GM23338 (cell line): ENCODE measurements at regions not wholly inside any gene's neighbourhood (a gene's known extent, or its start where the extent isn't known, plus 50 kb on each side); places are given as distances from the start of the nearest gene placed in this dataset.

ENCODE experiments used
- ATAC-seq: fragments of 200-7000 bp; cut with Tn5 transposase; 3 replicates; pipeline ENCODE4 v1.9.1; 2020
- DNase-seq: peaks from one replicate; pipeline ENCODE4 v3.0.0-alpha.2; 2015; ENCODE audit warnings: low spot score
- H2AFZ ChIP-seq: fragments of 200-600 bp; sonication (generic); 2 replicates; pipeline ENCODE4 v1.8.0; 2016; ENCODE audit warnings: antibody characterized with exemption, mild to moderate bottlenecking, moderate library complexity
- H3F3A ChIP-seq: fragments of 200-600 bp; sonication (generic); replicated peaks from 2 replicates; pipeline ENCODE4 v1.8.0; 2017; ENCODE audit warnings: antibody characterized with exemption, mixed run types, low read depth
- H3K27ac ChIP-seq: fragments of 200-600 bp; sonication (generic); 2 replicates; pipeline ENCODE4 v1.6.1; 2016; ENCODE audit warnings: low read depth
- H3K27me3 ChIP-seq: fragments of 200-600 bp; sonication (generic); 2 replicates; pipeline ENCODE4 v1.8.0; 2016; ENCODE audit warnings: mild to moderate bottlenecking, mixed run types, moderate library complexity; ENCODE audit not compliant: insufficient read depth
- H3K36me3 ChIP-seq: fragments of 200-600 bp; sonication (generic); 2 replicates; pipeline ENCODE4 v1.8.0; 2016; ENCODE audit warnings: mild to moderate bottlenecking; ENCODE audit not compliant: insufficient read depth
- H3K4me1 ChIP-seq: fragments of 200-600 bp; sonication (generic); 2 replicates; pipeline ENCODE4 v1.8.0; 2016; ENCODE audit warnings: mild to moderate bottlenecking, moderate library complexity; ENCODE audit not compliant: insufficient read depth
- H3K4me2 ChIP-seq: fragments of 200-600 bp; sonication (generic); 2 replicates; pipeline ENCODE4 v1.7.1; 2017; ENCODE audit warnings: mixed run types
- H3K4me3 ChIP-seq: fragments of 200-600 bp; sonication (generic); 2 replicates; pipeline ENCODE4 v1.6.1; 2016; ENCODE audit warnings: mixed run types
- H3K79me2 ChIP-seq: fragments of 200-600 bp; sonication (generic); replicated peaks from 2 replicates; pipeline ENCODE4 v1.8.0; 2017; ENCODE audit warnings: mild to moderate bottlenecking; ENCODE audit not compliant: insufficient read depth
- H3K9me2 ChIP-seq: fragments of 200-600 bp; sonication (generic); 2 replicates; pipeline ENCODE4 v1.8.0; 2017; ENCODE audit not compliant: insufficient read depth
- H4K20me1 ChIP-seq: fragments of 200-600 bp; sonication (generic); replicated peaks from 2 replicates; pipeline ENCODE4 v1.8.0; 2017; ENCODE audit warnings: mild to moderate bottlenecking; ENCODE audit not compliant: insufficient read depth
- H3K27ac Mint-ChIP-seq: 2 replicates; pipeline ENCODE4 v1.8.0; 2020; ENCODE audit warnings: inconsistent platforms, mild to moderate bottlenecking, moderate library complexity, mixed read lengths
- H3K27me3 Mint-ChIP-seq: 3 replicates; pipeline ENCODE4 v1.8.0; 2022; ENCODE audit warnings: low read depth, mild to moderate bottlenecking, moderate library complexity, mixed read lengths, inconsistent platforms; ENCODE audit not compliant: insufficient read depth, poor library complexity
- H3K36me3 Mint-ChIP-seq: 3 replicates; pipeline ENCODE4 v1.8.0; 2021; ENCODE audit warnings: low read depth, mild to moderate bottlenecking, inconsistent platforms, moderate library complexity, mixed read lengths
- H3K4me1 Mint-ChIP-seq: 3 replicates; pipeline ENCODE4 v1.8.0; 2020; ENCODE audit warnings: mild to moderate bottlenecking, inconsistent platforms, mixed read lengths
- H3K4me3 Mint-ChIP-seq: 3 replicates; pipeline ENCODE4 v1.8.0; 2021; ENCODE audit warnings: moderate library complexity, mild to moderate bottlenecking, inconsistent platforms, mixed read lengths
- H3K9me3 Mint-ChIP-seq: 3 replicates; pipeline ENCODE4 v1.8.0; 2020; ENCODE audit warnings: moderate library complexity, mild to moderate bottlenecking, inconsistent platforms, mixed read lengths
- EZH2 ChIP-seq: fragments of 200-600 bp; sonication (generic); IDR thresholded peaks from one replicate; pipeline ENCODE4 v1.8.0; 2017; ENCODE audit warnings: antibody characterized with exemption, mild to moderate bottlenecking, low read depth; ENCODE audit not compliant: unreplicated experiment
- EZH2phosphoT487 ChIP-seq: fragments of 200-600 bp; sonication (generic); IDR thresholded peaks from one replicate; pipeline ENCODE4 v1.8.1; 2018; ENCODE audit warnings: antibody characterized with exemption; ENCODE audit not compliant: unreplicated experiment
- NANOG ChIP-seq: IDR thresholded peaks from 2 replicates; pipeline ENCODE4 v1.6.1; 2016; ENCODE audit warnings: antibody characterized with exemption, borderline replicate concordance
- POLR2AphosphoS5 ChIP-seq: IDR thresholded peaks from 2 replicates; pipeline ENCODE4 v1.6.1; 2016; ENCODE audit warnings: antibody characterized with exemption, low read depth
- STAT1 ChIP-seq: IDR thresholded peaks from one replicate; pipeline ENCODE4 v1.6.1; 2016; ENCODE audit warnings: antibody characterized with exemption; ENCODE audit not compliant: unreplicated experiment
- ZNF114 ChIP-seq: fragments of 250-450 bp; sonication (Bioruptor Pico); IDR thresholded peaks from 2 replicates; pipeline ENCODE4 v1.5.0; 2020; ENCODE audit warnings: mild to moderate bottlenecking, moderate library complexity
- ZNF331 ChIP-seq: fragments of 250-450 bp; sonication (Bioruptor Pico); IDR thresholded peaks from 2 replicates; pipeline ENCODE4 v1.5.0; 2020; ENCODE audit warnings: low read depth, mild to moderate bottlenecking, moderate library complexity
- TF ChIP-seq, protein P1 (sequence below): IDR thresholded peaks from 2 replicates; pipeline ENCODE4 v1.6.1; 2016; ENCODE audit warnings: antibody characterized with exemption
- TF ChIP-seq, protein P2 (sequence below): IDR thresholded peaks from one replicate; pipeline ENCODE4 v1.6.1; 2018; ENCODE audit warnings: antibody characterized with exemption; ENCODE audit not compliant: unreplicated experiment

DNA sequence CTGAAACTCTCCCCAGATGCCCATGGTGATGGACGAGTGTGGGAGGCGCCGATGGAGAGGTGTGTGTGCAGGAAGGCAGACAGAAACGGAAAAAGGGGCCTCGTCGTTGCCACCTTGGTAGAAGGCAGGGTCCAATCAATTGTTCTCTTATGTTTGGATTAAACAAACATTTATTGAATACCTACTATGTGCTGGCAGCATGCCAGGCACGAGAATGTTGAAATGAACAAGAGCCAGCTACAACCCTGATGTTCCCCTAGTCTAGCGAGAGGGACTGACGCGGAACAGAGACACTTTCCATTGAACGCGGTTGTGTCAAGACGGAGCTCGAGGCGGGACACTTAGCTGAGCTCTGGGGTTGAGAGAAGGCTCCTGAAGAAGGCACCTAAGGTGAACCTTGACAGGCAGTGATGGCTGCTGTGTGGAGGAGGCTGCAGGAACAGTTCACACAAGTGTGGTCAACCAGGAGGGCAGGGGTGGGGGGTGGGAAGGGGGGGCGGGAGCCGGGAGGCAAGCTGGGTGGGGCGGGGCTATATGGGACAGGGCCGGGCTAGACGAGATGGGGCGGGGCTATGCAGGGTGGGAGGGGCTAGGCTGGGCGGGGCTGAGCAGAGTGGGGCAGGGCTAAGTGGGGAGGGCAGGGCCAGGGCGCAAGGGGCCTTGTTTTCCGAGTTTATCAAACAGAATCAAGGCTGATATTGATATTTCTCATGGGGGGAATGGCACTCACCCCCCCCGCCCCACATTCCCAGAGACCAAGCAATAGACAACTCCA, 181.0 kb downstream of the GATA3 start:
- Histone ChIP-seq H3K4me1 (no peaks in the 10 kb centered on the region), H3K27ac (no peak overlapping the region), H2AFZ (no peak overlapping the region), H3F3A (no peaks in the 10 kb centered on the region), H3K9me2 (no peaks in the 10 kb centered on the region), H3K4me2 (no peak overlapping the region), H4K20me1 (no peaks in the 10 kb centered on the region), H3K4me3 (no peak overlapping the region), H3K27me3 (no peaks in the 10 kb centered on the region), H3K79me2 (no peaks in the 10 kb centered on the region), H3K36me3 (no peaks in the 10 kb centered on the region)
- DNase-seq (peak; percentile 30), ATAC-seq (no peak)
- Mint-ChIP-seq H3K36me3 (no peaks in the 10 kb centered on the region), H3K27me3 (no peaks in the 10 kb centered on the region), H3K4me3 (no peak overlapping the region), H3K4me1 (no peaks in the 10 kb centered on the region), H3K9me3 (no peaks in the 10 kb centered on the region), H3K27ac (no peak overlapping the region)
- TF ChIP-seq POLR2AphosphoS5 (no peak), ZNF331 (CRISPR knock-in tag) (no peak), STAT1 (no peak), EZH2phosphoT487 (no peak), EZH2 (no peak)
- TF ChIP-seq, protein P1, sequence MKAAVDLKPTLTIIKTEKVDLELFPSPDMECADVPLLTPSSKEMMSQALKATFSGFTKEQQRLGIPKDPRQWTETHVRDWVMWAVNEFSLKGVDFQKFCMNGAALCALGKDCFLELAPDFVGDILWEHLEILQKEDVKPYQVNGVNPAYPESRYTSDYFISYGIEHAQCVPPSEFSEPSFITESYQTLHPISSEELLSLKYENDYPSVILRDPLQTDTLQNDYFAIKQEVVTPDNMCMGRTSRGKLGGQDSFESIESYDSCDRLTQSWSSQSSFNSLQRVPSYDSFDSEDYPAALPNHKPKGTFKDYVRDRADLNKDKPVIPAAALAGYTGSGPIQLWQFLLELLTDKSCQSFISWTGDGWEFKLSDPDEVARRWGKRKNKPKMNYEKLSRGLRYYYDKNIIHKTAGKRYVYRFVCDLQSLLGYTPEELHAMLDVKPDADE: no peak

DNA sequence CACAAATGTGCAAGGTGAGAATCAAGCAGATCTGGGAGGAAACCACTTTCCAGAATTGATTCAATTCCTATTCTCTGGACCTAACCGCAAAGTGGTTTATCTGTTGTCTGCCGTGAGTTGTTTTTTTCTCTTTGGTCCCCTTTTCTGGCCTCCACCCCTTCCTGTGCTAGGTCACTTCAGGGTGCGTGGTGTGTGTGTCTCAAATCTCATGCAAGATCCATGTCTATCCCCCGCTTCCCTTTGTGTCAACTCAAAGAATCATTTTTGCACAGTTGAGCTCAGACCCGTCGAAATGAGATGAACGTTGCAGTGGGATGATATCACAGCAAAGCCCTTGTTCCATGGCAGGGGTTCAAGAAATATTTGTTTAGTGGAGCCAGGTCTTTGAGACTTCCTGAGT, 184.5 kb downstream of the GATA3 start:
- Mint-ChIP-seq H3K27me3 (no peaks in the 10 kb centered on the region), H3K9me3 (no peaks in the 10 kb centered on the region), H3K36me3 (no peaks in the 10 kb centered on the region), H3K4me3 (no peak overlapping the region), H3K27ac (no peak overlapping the region), H3K4me1 (no peaks in the 10 kb centered on the region)
- Histone ChIP-seq H3K79me2 (no peaks in the 10 kb centered on the region), H3K4me1 (no peaks in the 10 kb centered on the region), H4K20me1 (no peaks in the 10 kb centered on the region), H3K9me2 (no peaks in the 10 kb centered on the region), H3K27ac (no peak overlapping the region), H3K36me3 (no peaks in the 10 kb centered on the region), H2AFZ (no peak overlapping the region), H3K27me3 (no peaks in the 10 kb centered on the region), H3K4me2 (no peak overlapping the region), H3K4me3 (no peak overlapping the region), H3F3A (no peaks in the 10 kb centered on the region)
- ATAC-seq (no peak), DNase-seq (no peak)
- TF ChIP-seq ZNF331 (CRISPR knock-in tag) (no peak), NANOG (no peak), EZH2phosphoT487 (no peak), ZNF114 (CRISPR knock-in tag) (no peak), EZH2 (no peak), POLR2AphosphoS5 (no peak)
- TF ChIP-seq, protein P1: no peak
- TF ChIP-seq, protein P2, sequence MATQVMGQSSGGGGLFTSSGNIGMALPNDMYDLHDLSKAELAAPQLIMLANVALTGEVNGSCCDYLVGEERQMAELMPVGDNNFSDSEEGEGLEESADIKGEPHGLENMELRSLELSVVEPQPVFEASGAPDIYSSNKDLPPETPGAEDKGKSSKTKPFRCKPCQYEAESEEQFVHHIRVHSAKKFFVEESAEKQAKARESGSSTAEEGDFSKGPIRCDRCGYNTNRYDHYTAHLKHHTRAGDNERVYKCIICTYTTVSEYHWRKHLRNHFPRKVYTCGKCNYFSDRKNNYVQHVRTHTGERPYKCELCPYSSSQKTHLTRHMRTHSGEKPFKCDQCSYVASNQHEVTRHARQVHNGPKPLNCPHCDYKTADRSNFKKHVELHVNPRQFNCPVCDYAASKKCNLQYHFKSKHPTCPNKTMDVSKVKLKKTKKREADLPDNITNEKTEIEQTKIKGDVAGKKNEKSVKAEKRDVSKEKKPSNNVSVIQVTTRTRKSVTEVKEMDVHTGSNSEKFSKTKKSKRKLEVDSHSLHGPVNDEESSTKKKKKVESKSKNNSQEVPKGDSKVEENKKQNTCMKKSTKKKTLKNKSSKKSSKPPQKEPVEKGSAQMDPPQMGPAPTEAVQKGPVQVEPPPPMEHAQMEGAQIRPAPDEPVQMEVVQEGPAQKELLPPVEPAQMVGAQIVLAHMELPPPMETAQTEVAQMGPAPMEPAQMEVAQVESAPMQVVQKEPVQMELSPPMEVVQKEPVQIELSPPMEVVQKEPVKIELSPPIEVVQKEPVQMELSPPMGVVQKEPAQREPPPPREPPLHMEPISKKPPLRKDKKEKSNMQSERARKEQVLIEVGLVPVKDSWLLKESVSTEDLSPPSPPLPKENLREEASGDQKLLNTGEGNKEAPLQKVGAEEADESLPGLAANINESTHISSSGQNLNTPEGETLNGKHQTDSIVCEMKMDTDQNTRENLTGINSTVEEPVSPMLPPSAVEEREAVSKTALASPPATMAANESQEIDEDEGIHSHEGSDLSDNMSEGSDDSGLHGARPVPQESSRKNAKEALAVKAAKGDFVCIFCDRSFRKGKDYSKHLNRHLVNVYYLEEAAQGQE: no peak
